ENCODE measurements at regions not wholly inside any gene's neighbourhood (a gene's known extent, or its start where the extent isn't known, plus 50 kb on each side); places are given as distances from the start of the nearest gene placed in this dataset.

- no peak for DNase-seq
Measured at GRCh38 chr20:9919271-9920014, 80.6 kb upstream of the PAK5 start.

GRCh38 chr20:9918348-9918747 is 79.5 kb upstream of the PAK5 start:
- DNase-seq: no peak

DNA sequence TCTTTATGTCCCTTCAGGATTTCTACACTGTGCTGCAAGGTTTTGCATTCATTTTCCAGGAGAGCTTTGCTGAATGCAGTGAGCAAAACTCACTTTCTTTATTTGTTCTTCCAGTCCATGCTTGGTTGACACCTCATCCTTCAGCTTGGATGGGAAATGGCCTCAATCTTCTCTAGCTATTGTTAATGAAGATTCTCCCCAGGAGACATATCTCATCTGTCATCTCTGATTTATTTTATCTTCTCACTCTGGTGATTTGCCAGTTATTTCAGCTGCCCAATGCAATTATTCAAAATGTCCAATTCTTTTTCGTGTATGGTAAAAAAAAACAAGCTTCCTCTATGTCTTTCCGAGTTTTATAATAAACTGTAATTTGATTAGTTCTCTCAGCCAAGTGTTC is 77.9 kb upstream of the PAK5 start:
- no peak for DNase-seq

DNA sequence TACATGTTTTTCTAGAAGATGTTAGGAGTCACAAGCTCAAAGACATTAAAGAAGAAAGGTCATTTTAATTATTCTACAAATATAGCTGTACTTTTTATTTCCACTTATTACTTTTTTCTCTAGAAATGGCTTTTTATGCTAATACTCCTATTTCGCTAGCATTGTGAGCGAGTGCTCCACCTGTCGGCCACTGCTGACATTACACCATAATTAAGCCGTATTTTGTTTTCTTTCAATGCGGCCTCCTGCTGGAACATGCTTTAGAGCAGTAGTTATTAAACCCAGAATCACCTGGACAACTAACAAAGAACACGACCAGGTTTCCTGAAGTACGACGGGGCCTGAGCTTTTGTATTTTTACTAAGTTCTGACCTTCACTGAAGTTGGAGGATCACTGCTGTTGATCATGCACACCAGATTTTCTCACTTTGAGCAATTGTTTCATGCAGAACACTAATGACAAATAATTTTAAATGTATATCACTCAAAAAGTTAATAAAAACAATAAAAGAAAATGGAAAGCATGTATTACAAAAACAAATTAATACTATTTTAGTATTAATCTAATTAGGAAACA is 74.1 kb upstream of the PAK5 start:
- DNase-seq: peak; percentile 2

- no peak for DNase-seq
Measured at GRCh38 chr20:9912290-9912689, 73.4 kb upstream of the PAK5 start.

DNA sequence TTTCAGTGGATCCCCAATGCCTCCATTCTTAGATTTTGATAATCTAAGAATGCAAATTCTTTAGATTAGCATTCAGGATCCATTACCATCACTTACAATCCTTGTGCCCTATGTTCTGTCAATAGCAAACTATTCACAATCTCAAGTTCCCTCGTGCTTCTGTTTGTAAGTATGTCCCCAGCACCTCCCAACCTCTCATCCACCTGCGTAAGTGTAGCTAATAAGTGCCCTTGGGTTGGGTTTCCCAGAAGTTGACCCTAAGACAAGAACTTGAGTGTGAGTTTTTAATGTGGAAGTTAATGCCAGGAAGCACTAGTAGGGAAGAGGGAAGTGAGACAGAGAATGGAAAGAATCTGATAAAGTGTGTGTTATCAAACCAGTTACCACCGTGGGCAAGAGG is 72.6 kb upstream of the PAK5 start:
- DNase-seq: no peak

DNA sequence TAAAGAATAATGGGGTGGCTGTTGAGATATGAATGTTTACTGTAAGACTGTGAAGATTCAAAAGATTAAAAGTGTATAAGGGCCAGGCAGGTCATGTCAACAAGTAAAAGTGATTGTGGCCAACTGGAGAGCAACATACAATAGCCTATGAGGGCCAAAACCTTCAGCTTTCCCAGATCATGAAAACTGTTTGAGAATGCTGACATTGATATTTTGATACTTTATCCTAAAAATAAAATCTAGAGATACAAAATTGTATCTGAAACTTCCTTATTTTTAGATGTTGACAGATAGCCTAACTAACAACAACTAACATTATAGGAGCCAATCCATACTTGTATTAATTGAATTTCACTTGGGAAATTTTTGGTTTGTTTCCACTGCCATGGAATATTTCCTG is 70.3 kb upstream of the PAK5 start:
- no peak for DNase-seq

DNA sequence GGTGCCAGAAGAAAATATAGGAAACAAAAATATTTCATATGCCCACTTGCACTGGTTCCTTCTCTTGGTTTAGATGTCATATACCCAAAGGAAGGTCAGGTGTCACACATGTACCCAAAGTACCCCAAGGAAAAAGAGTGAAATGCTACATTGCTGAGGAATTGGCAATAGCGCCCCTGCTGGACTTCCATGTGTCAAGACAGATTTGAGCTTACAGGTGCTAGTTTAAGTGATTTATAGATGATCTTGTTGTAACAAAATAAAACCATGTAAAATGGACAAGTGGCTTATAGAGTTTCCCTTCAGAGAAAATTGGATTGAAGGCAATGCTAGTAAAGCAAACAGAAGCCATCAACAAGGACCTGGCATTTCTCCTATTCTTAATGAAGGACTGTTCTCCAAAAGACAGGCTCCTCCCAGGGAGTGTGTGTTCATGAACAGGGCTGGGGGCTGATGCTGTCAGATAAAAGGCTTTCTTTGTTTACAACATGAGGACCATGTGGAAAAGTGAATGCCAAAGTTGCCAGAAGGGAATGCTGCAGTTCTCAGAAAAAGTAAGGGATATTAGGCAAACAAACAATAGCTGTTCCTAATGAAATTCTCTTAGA is 64.3 kb upstream of the PAK5 start:
- no peak for DNase-seq

GRCh38 chr20:9889270-9889981 is 50.5 kb upstream of the PAK5 start:
- no peak for DNase-seq

Data from skin of body (tissue), 1 donor.